GM06990 (cell line): ENCODE measurements at regions not wholly inside any gene's neighbourhood (a gene's known extent, or its start where the extent isn't known, plus 50 kb on each side); places are given as distances from the start of the nearest gene placed in this dataset.

Experiments
- DNase-seq: peaks from one replicate; pipeline ENCODE4 v3.0.0-alpha.2; 2011; ENCODE audit not compliant: insufficient read length; ENCODE audit errors: extremely low read depth
- H3K27me3 ChIP-seq: replicated peaks from 2 replicates; pipeline ENCODE4 v1.6.0; 2011; ENCODE audit warnings: low read length; ENCODE audit not compliant: control insufficient read depth, insufficient read depth
- H3K36me3 ChIP-seq: 2 replicates; pipeline ENCODE4 v1.5.1; 2011; ENCODE audit warnings: low read length; ENCODE audit not compliant: control insufficient read depth, insufficient read depth
- H3K4me3 ChIP-seq: replicated peaks from 2 replicates; pipeline ENCODE4 v1.5.1; 2011; ENCODE audit warnings: low read depth, mild to moderate bottlenecking, control low read depth, low read length
- CTCF ChIP-seq: IDR thresholded peaks from 2 replicates; pipeline ENCODE4 v1.5.1; 2011; ENCODE audit warnings: low read length, control low read depth, mild to moderate bottlenecking, inconsistent platforms; ENCODE audit not compliant: insufficient read depth, poor library complexity, severe bottlenecking

- H3K36me3 ChIP-seq = no peaks in the 10 kb centered on the region
Observed at GRCh38 chr1:95311014-95311413, 77.0 kb downstream of the RWDD3 start.

GRCh38 chr1:95311762-95312161 lies 77.8 kb downstream of the RWDD3 start:
- no peak overlapping the region for H3K4me3 ChIP-seq
- no peaks in the 10 kb centered on the region for H3K36me3 ChIP-seq

More at GRCh38 chr1:95311014-95311413, 77.0 kb downstream of the RWDD3 start:
- Histone ChIP-seq H3K4me3 (no peak overlapping the region), H3K27me3 (no peaks in the 10 kb centered on the region)
- no peak for TF ChIP-seq CTCF
- DNase-seq = no peak

GRCh38 chr1:95312181-95312580 lies 78.2 kb downstream of the RWDD3 start:
- no peaks in the 10 kb centered on the region for H3K27me3 ChIP-seq
- TF ChIP-seq CTCF = no peak
- H3K36me3 ChIP-seq = no peaks in the 10 kb centered on the region
- no peak for DNase-seq
- no peak overlapping the region for H3K4me3 ChIP-seq

More at GRCh38 chr1:95311762-95312161, 77.8 kb downstream of the RWDD3 start:
- no peaks in the 10 kb centered on the region for H3K27me3 ChIP-seq
- no peak for TF ChIP-seq CTCF
- DNase-seq = no peak

GRCh38 chr1:95313527-95313926 lies 79.5 kb downstream of the RWDD3 start:
- Histone ChIP-seq H3K36me3 (no peaks in the 10 kb centered on the region), H3K4me3 (no peak overlapping the region), H3K27me3 (no peaks in the 10 kb centered on the region)
- no peak for DNase-seq
- TF ChIP-seq CTCF = no peak

- H3K27me3 ChIP-seq = no peaks in the 10 kb centered on the region
- DNase-seq = no peak
- no peak overlapping the region for H3K4me3 ChIP-seq
- no peaks in the 10 kb centered on the region for H3K36me3 ChIP-seq
- TF ChIP-seq CTCF = no peak
Observed at GRCh38 chr1:95321531-95321930, 87.5 kb downstream of the RWDD3 start.

- TF ChIP-seq CTCF = no peak
- Histone ChIP-seq H3K4me3 (no peak overlapping the region), H3K27me3 (no peaks in the 10 kb centered on the region), H3K36me3 (no peaks in the 10 kb centered on the region)
- no peak for DNase-seq
Observed at GRCh38 chr1:95323123-95323522, 89.1 kb downstream of the RWDD3 start.
